Neural progenitor cell (in vitro differentiated cells): ENCODE measurements at regions not wholly inside any gene's neighbourhood (a gene's known extent, or its start where the extent isn't known, plus 50 kb on each side); places are given as distances from the start of the nearest gene placed in this dataset.
A peak's percentile ranks its signal among the peaks of the same experiment; 100 is the strongest.

Experiments
- DNase-seq: peaks from one replicate; pipeline ENCODE4 v3.0.0-alpha.2; 2016; ENCODE audit warnings: low spot score
- H2AFZ ChIP-seq: fragments of 200-600 bp; sonication (generic); replicated peaks from 2 replicates; pipeline ENCODE4 v1.6.1; 2016; ENCODE audit warnings: antibody characterized with exemption
- H3F3A ChIP-seq: fragments of 200-600 bp; sonication (generic); 2 replicates; pipeline ENCODE4 v1.6.1; 2016; ENCODE audit warnings: antibody characterized with exemption, low read depth
- H3K27ac ChIP-seq: fragments of 200-600 bp; sonication (generic); 2 replicates; pipeline ENCODE4 v1.5.1; 2016; ENCODE audit warnings: mild to moderate bottlenecking
- H3K27me3 ChIP-seq: fragments of 200-600 bp; sonication (generic); 2 replicates; pipeline ENCODE4 v1.6.1; 2016; ENCODE audit warnings: mild to moderate bottlenecking, moderate library complexity
- H3K36me3 ChIP-seq: fragments of 200-600 bp; sonication (generic); 2 replicates; pipeline ENCODE4 v1.5.1; 2016
- H3K4me1 ChIP-seq: fragments of 200-600 bp; sonication (generic); 2 replicates; pipeline ENCODE4 v1.6.1; 2016; ENCODE audit warnings: mixed run types
- H3K4me2 ChIP-seq: fragments of 200-600 bp; sonication (generic); 2 replicates; pipeline ENCODE4 v1.6.1; 2016
- H3K4me3 ChIP-seq: fragments of 200-600 bp; sonication (generic); 2 replicates; pipeline ENCODE4 v1.5.1; 2016
- H3K79me2 ChIP-seq: fragments of 200-600 bp; sonication (generic); 2 replicates; pipeline ENCODE4 v1.6.1; 2016; ENCODE audit warnings: low read depth
- H3K9ac ChIP-seq: fragments of 200-600 bp; sonication (generic); 2 replicates; pipeline ENCODE4 v1.6.1; 2016
- H3K9me3 ChIP-seq: fragments of 200-600 bp; sonication (generic); 2 replicates; pipeline ENCODE4 v1.5.1; 2016; ENCODE audit warnings: low read depth
- H4K20me1 ChIP-seq: fragments of 200-600 bp; sonication (generic); 2 replicates; pipeline ENCODE4 v1.6.1; 2016; ENCODE audit warnings: low read depth
- H3K27ac Mint-ChIP-seq: 3 replicates; pipeline ENCODE4 v1.8.0; 2021; ENCODE audit warnings: mixed read lengths
- H3K27me3 Mint-ChIP-seq: 2 replicates; pipeline ENCODE4 v1.8.0; 2022; ENCODE audit warnings: low read depth, mild to moderate bottlenecking, inconsistent platforms, moderate library complexity, mixed read lengths; ENCODE audit not compliant: insufficient read depth
- H3K36me3 Mint-ChIP-seq: 3 replicates; pipeline ENCODE4 v1.8.0; 2021; ENCODE audit warnings: mixed read lengths
- H3K4me1 Mint-ChIP-seq: 3 replicates; pipeline ENCODE4 v1.8.0; 2021; ENCODE audit warnings: mixed read lengths
- H3K4me3 Mint-ChIP-seq: 3 replicates; pipeline ENCODE4 v1.8.0; 2021; ENCODE audit warnings: mild to moderate bottlenecking, moderate library complexity, mixed read lengths
- H3K9me3 Mint-ChIP-seq: 3 replicates; pipeline ENCODE4 v1.8.0; 2020; ENCODE audit warnings: mixed read lengths
- EZH2 ChIP-seq: fragments of 200-600 bp; sonication (generic); IDR thresholded peaks from 2 replicates; pipeline ENCODE4 v1.6.1; 2017; ENCODE audit warnings: antibody characterized with exemption, mild to moderate bottlenecking, moderate library complexity
- EZH2phosphoT487 ChIP-seq: fragments of 200-600 bp; sonication (generic); IDR thresholded peaks from 2 replicates; pipeline ENCODE4 v1.6.1; 2017; ENCODE audit warnings: antibody characterized with exemption
- TF ChIP-seq, protein P1 (sequence below): fragments of 200-600 bp; sonication (generic); IDR thresholded peaks from 2 replicates; pipeline ENCODE4 v1.5.1; 2017; ENCODE audit warnings: antibody characterized with exemption, mild to moderate bottlenecking

DNA sequence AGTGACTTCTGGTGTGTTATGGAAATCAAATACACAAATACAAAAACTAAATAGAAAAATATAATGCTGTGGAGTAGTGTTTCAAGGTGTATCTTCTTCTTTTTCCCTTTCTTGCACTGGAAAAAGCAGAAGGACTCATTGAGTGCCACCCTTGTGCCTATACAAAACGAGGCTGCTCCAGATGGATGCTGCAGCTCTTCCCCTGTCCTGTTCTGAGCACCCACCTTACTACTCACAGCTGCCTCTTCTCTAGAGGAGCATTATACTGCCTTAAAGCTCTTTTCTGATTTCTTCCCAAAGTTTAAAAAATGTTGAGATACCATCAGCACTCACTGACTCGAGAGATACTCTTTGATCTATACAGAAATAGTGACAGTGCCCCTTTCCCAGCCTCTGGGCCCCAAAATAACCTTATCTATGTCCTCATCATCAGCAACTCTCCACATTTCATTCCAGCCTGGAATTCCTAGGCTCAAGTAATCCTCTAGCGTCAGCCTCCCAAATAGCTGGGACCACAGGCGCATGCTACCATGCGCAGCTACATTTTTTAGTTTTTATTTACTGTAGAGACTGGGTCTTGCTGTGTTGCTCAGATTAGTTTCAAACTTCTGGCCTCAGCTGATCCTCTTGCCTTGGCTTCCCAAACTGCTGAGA lies 1356.1 kb upstream of the NRXN1 start:
- Mint-ChIP-seq H3K27ac (no peak overlapping the region), H3K4me3 (no peak overlapping the region), H3K36me3 (no peaks in the 10 kb centered on the region), H3K9me3 (no peaks in the 10 kb centered on the region), H3K27me3 (no peaks in the 10 kb centered on the region), H3K4me1 (no peaks in the 10 kb centered on the region)
- Histone ChIP-seq H3K36me3 (no peaks in the 10 kb centered on the region), H2AFZ (no peak overlapping the region), H3K9me3 (no peaks in the 10 kb centered on the region), H3K4me3 (no peak overlapping the region), H4K20me1 (no peaks in the 10 kb centered on the region), H3K27ac (no peak overlapping the region), H3K4me2 (no peak overlapping the region), H3F3A (no peaks in the 10 kb centered on the region), H3K79me2 (no peaks in the 10 kb centered on the region), H3K9ac (no peak overlapping the region), H3K4me1 (no peaks in the 10 kb centered on the region), H3K27me3 (no peaks in the 10 kb centered on the region)
- DNase-seq = no peak
- no peak for TF ChIP-seq EZH2
- TF ChIP-seq EZH2phosphoT487 = no peak
- TF ChIP-seq, protein P1, sequence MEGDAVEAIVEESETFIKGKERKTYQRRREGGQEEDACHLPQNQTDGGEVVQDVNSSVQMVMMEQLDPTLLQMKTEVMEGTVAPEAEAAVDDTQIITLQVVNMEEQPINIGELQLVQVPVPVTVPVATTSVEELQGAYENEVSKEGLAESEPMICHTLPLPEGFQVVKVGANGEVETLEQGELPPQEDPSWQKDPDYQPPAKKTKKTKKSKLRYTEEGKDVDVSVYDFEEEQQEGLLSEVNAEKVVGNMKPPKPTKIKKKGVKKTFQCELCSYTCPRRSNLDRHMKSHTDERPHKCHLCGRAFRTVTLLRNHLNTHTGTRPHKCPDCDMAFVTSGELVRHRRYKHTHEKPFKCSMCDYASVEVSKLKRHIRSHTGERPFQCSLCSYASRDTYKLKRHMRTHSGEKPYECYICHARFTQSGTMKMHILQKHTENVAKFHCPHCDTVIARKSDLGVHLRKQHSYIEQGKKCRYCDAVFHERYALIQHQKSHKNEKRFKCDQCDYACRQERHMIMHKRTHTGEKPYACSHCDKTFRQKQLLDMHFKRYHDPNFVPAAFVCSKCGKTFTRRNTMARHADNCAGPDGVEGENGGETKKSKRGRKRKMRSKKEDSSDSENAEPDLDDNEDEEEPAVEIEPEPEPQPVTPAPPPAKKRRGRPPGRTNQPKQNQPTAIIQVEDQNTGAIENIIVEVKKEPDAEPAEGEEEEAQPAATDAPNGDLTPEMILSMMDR = no peak

- H4K20me1 ChIP-seq = no peaks in the 10 kb centered on the region
- no peaks in the 10 kb centered on the region for H3K36me3 ChIP-seq
- no peak overlapping the region for H2AFZ ChIP-seq
- Mint-ChIP-seq H3K9me3 (no peaks in the 10 kb centered on the region), H3K4me1 (no peaks in the 10 kb centered on the region), H3K4me3 (no peak overlapping the region), H3K27me3 (no peaks in the 10 kb centered on the region), H3K27ac (no peak overlapping the region), H3K36me3 (no peaks in the 10 kb centered on the region)
- no peaks in the 10 kb centered on the region for H3K4me1 ChIP-seq
- DNase-seq = no peak
- H3K9me3 ChIP-seq = no peaks in the 10 kb centered on the region
- TF ChIP-seq, protein P1 = no peak
- TF ChIP-seq EZH2phosphoT487 (no peak), EZH2 (no peak)
- H3K4me2 ChIP-seq = no peak overlapping the region
- no peaks in the 10 kb centered on the region for H3K27me3 ChIP-seq
- no peak overlapping the region for H3K27ac ChIP-seq
- no peaks in the 10 kb centered on the region for H3F3A ChIP-seq
- H3K4me3 ChIP-seq = no peak overlapping the region
- H3K9ac ChIP-seq = no peak overlapping the region
- no peaks in the 10 kb centered on the region for H3K79me2 ChIP-seq
These were observed 1354.6 kb upstream of the NRXN1 start for GRCh38 chr2:52386433-52387030.

DNA sequence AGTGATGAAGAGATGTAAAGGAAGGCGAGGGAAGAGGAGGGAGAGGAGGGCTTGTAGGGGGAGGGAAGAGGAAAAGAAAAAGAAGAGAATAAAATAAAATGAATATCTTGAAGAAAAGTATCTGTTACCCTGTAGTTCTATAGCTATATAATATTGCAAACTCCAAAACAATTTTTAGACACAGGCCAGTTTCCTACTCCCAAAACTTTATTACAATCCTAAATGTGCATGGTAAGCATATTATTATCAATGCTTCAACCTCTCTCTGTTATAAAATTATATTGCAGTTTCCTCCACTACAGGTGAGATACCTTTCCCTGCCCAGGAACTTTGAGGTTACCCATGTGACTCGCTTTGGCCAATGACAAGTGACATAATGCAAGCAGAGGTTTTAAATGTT lies 1351.6 kb upstream of the NRXN1 start:
- Histone ChIP-seq H3K4me2 (no peak overlapping the region), H3F3A (no peaks in the 10 kb centered on the region), H3K27ac (no peak overlapping the region), H3K27me3 (no peaks in the 10 kb centered on the region), H3K36me3 (no peaks in the 10 kb centered on the region), H2AFZ (peak overlapping the region; percentile 61), H3K9ac (no peak overlapping the region), H3K4me3 (no peak overlapping the region), H3K4me1 (no peaks in the 10 kb centered on the region), H3K9me3 (no peaks in the 10 kb centered on the region), H3K79me2 (no peaks in the 10 kb centered on the region), H4K20me1 (no peaks in the 10 kb centered on the region)
- no peaks in the 10 kb centered on the region for H3K9me3 Mint-ChIP-seq
- H3K27ac Mint-ChIP-seq = no peak overlapping the region
- H3K27me3 Mint-ChIP-seq = no peaks in the 10 kb centered on the region
- no peak for DNase-seq
- H3K4me3 Mint-ChIP-seq = no peak overlapping the region
- no peaks in the 10 kb centered on the region for H3K36me3 Mint-ChIP-seq
- TF ChIP-seq, protein P1 = no peak
- TF ChIP-seq EZH2 (no peak), EZH2phosphoT487 (no peak)
- no peaks in the 10 kb centered on the region for H3K4me1 Mint-ChIP-seq
